Spleen (tissue), 7 donors: ENCODE measurements at regions not wholly inside any gene's neighbourhood (a gene's known extent, or its start where the extent isn't known, plus 50 kb on each side); places are given as distances from the start of the nearest gene placed in this dataset.

Experiments
- CTCF ChIP-seq, 11 experiments: fragments of 200-600 bp in 7 of 11; fragments of 450-650 bp in 4 of 11; sonication (generic) in 4 of 11; IDR thresholded peaks in 8 of 11; conservative IDR thresholded peaks in 3 of 11; 1 replicate in 7 of 11; 2 replicates in 4 of 11; pipeline versions ENCODE4 v1.4.0 to v1.8.0; 2016 to 2021; ENCODE audit warnings: antibody characterized with exemption in 11 of 11, inconsistent platforms in 4 of 11, mild to moderate bottlenecking in 1 of 11
- POLR2A ChIP-seq, 3 donors: fragments of 450-650 bp; IDR thresholded peaks; one replicate each; pipeline ENCODE4 v1.5.1; 2017; ENCODE audit warnings: antibody characterized with exemption in 3 of 3, mild to moderate bottlenecking in 1 of 3
- POLR2AphosphoS5 ChIP-seq, 3 donors: sonication (generic); formaldehyde crosslinking; IDR thresholded peaks; one replicate each; pipeline ENCODE4 v1.5.1; 2017; ENCODE audit warnings: antibody characterized with exemption in 3 of 3
- donor health status: DM: no; HTN: no; CAD: no; lungs with moderate emphysema.
- donor health status: DM: no; HTN: no; CAD: no.
- donor health status: DM: no; HTN: no; CAD: no.

GRCh38 chr4:23734000-23734399 is 155.8 kb downstream of the PPARGC1A start:
- TF ChIP-seq POLR2A (IDR thresholded peaks at IDR 0.05) (no peak), CTCF (IDR thresholded peaks at IDR 0.05 in 8 of 11, conservative IDR thresholded peaks at IDR 0.05 in 3 of 11) (no peak), POLR2AphosphoS5 (IDR thresholded peaks at IDR 0.05) (no peak)
